ENCODE measurements at regions not wholly inside any gene's neighbourhood (a gene's known extent, or its start where the extent isn't known, plus 50 kb on each side); places are given as distances from the start of the nearest gene placed in this dataset.

GRCh38 chr9:79131824-79132377 lies 439.9 kb upstream of the TLE4 start:
- TF ChIP-seq, protein P1, sequence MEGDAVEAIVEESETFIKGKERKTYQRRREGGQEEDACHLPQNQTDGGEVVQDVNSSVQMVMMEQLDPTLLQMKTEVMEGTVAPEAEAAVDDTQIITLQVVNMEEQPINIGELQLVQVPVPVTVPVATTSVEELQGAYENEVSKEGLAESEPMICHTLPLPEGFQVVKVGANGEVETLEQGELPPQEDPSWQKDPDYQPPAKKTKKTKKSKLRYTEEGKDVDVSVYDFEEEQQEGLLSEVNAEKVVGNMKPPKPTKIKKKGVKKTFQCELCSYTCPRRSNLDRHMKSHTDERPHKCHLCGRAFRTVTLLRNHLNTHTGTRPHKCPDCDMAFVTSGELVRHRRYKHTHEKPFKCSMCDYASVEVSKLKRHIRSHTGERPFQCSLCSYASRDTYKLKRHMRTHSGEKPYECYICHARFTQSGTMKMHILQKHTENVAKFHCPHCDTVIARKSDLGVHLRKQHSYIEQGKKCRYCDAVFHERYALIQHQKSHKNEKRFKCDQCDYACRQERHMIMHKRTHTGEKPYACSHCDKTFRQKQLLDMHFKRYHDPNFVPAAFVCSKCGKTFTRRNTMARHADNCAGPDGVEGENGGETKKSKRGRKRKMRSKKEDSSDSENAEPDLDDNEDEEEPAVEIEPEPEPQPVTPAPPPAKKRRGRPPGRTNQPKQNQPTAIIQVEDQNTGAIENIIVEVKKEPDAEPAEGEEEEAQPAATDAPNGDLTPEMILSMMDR (IDR thresholded peaks at IDR 0.05): no peak
- no peak for TF ChIP-seq POLR2A (IDR thresholded peaks at IDR 0.05)
